A673 (cell line): ENCODE measurements at regions not wholly inside any gene's neighbourhood (a gene's known extent, or its start where the extent isn't known, plus 50 kb on each side); places are given as distances from the start of the nearest gene placed in this dataset.

Experiments
- EZH2 ChIP-seq: fragments of 200-600 bp; sonication (generic); IDR thresholded peaks from 2 replicates; pipeline ENCODE4 v1.6.1; 2017; ENCODE audit warnings: borderline replicate concordance, low read depth, mild to moderate bottlenecking, mixed read lengths, antibody characterized with exemption, low read length; ENCODE audit not compliant: poor library complexity, severe bottlenecking
- TF ChIP-seq, protein P1 (sequence below): fragments of 300-800, 200-600 bp; sonication (generic); conservative IDR thresholded peaks from 2 replicates; pipeline ENCODE4 v1.5.1; 2017; ENCODE audit warnings: low read depth, mild to moderate bottlenecking, antibody characterized with exemption, low read length, moderate library complexity, mixed read lengths

DNA sequence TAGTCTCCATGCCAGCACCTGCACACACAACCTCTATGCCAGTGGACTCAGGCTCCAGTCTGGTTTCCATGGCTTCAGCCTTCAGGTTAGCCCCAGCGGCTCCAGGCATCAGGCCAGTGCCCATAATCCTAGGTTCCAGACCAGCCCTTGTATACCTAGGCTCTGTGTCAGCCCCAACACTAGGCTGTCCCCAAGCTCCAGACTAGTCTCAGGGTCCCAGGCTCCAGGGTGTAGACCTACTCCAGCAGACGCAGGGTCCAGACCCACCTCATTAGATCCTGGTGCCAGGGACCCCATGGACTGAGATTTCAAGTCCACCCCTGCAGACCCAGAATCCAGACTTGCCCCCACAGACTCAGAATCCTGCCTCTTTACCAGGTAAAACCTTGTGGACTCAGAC, 275.9 kb downstream of the SLC16A7 start:
- TF ChIP-seq, protein P1, sequence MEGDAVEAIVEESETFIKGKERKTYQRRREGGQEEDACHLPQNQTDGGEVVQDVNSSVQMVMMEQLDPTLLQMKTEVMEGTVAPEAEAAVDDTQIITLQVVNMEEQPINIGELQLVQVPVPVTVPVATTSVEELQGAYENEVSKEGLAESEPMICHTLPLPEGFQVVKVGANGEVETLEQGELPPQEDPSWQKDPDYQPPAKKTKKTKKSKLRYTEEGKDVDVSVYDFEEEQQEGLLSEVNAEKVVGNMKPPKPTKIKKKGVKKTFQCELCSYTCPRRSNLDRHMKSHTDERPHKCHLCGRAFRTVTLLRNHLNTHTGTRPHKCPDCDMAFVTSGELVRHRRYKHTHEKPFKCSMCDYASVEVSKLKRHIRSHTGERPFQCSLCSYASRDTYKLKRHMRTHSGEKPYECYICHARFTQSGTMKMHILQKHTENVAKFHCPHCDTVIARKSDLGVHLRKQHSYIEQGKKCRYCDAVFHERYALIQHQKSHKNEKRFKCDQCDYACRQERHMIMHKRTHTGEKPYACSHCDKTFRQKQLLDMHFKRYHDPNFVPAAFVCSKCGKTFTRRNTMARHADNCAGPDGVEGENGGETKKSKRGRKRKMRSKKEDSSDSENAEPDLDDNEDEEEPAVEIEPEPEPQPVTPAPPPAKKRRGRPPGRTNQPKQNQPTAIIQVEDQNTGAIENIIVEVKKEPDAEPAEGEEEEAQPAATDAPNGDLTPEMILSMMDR, result no peak
- no peak for TF ChIP-seq EZH2
